ENCODE measurements at regions not wholly inside any gene's neighbourhood (a gene's known extent, or its start where the extent isn't known, plus 50 kb on each side); places are given as distances from the start of the nearest gene placed in this dataset.

DNA sequence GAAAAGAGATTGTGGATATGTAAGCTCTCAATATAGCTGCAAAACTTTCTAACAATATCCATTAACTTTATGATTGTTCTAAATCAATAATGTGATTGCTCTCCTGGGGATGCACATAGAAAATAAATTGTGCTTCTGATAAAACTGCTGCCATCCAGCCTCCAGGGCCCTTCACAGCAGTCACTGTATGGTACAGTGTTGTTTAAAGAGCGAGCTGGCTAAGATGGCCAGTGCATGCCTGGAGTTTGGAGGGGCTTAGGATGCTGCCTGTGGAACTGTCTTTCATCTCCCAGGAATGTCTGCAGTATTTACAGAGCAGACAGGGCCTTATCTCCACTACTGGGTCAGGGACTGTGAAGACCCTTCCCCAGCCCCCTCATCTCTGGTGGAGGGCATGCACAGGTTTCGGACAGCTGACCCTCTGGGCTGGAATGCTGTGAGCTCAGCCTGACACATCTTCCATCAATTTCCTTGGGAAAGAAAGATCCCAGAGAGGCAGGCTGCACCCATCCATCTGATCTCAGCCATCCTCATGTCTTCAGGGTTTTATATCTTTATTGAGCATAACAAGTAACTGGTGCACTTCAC lies 137.0 kb downstream of the PLPP3 start:
- DNase-seq (ENCODE audit: low read depth), result no peak
- H3K4me3 ChIP-seq (ENCODE audit: low read depth, low read length), result no peak overlapping the region
- TF ChIP-seq, protein P1, sequence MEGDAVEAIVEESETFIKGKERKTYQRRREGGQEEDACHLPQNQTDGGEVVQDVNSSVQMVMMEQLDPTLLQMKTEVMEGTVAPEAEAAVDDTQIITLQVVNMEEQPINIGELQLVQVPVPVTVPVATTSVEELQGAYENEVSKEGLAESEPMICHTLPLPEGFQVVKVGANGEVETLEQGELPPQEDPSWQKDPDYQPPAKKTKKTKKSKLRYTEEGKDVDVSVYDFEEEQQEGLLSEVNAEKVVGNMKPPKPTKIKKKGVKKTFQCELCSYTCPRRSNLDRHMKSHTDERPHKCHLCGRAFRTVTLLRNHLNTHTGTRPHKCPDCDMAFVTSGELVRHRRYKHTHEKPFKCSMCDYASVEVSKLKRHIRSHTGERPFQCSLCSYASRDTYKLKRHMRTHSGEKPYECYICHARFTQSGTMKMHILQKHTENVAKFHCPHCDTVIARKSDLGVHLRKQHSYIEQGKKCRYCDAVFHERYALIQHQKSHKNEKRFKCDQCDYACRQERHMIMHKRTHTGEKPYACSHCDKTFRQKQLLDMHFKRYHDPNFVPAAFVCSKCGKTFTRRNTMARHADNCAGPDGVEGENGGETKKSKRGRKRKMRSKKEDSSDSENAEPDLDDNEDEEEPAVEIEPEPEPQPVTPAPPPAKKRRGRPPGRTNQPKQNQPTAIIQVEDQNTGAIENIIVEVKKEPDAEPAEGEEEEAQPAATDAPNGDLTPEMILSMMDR (IDR thresholded peaks at IDR 0.05; ENCODE audit: insufficient read depth, low read length), result no peak

DNA sequence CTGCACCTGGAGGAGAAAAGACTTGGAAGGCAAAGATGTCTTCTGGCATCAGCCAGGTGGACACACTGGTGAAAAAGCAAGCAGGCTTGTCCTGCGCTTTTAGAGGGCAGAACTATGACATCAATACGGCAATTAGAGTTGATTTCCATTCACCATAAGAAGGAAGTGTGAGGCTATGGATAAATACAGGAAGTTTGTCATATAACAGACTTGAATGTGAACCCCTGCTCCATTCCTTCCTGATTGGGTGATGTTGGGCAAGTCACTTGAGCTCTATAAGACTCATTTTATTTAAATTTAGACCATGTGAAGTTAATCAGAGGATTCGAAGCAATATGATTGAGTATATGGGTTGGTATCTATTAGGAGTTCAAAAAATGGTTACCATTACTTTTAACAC lies 137.8 kb downstream of the PLPP3 start:
- H3K4me3 ChIP-seq (ENCODE audit: low read depth, low read length), result no peak overlapping the region
- DNase-seq (ENCODE audit: low read depth), result no peak
- TF ChIP-seq, protein P1 (IDR thresholded peaks at IDR 0.05; ENCODE audit: insufficient read depth, low read length), result no peak

DNA sequence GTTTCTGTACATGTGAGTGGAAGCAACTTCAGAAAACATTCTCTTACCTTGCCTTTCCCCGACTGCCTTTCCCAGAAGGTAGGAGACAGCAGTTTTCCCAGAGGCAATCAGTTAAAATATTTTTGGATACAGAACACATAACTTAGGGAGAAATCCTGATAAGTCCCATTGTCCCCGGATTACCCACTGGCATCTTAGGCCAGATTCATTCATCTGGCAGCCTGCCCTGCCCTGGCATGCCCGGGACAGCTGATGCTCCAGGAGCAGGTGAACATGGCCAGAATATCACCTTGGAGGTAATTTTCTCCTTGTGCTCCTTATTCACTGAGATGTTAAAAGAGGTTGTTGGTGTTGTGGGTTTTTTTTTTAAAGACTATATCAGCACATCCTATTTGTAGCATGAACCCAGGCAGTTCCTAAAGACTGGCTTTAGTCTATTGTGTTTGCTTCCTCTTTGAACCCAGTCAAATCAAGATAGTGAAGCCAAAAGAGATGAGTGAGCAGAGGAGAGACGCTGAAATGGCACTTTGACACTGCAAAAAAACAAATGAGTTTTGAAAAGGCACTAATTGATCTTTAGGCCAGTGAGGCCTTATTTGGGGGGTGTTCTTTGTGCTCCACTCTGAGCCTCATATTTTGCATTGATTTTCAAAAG lies 139.6 kb downstream of the PLPP3 start:
- H3K4me3 ChIP-seq (ENCODE audit: low read depth, low read length), result no peak overlapping the region
- no peak for DNase-seq (ENCODE audit: low read depth)
- TF ChIP-seq, protein P1 (IDR thresholded peaks at IDR 0.05; ENCODE audit: insufficient read depth, low read length), result no peak

DNA sequence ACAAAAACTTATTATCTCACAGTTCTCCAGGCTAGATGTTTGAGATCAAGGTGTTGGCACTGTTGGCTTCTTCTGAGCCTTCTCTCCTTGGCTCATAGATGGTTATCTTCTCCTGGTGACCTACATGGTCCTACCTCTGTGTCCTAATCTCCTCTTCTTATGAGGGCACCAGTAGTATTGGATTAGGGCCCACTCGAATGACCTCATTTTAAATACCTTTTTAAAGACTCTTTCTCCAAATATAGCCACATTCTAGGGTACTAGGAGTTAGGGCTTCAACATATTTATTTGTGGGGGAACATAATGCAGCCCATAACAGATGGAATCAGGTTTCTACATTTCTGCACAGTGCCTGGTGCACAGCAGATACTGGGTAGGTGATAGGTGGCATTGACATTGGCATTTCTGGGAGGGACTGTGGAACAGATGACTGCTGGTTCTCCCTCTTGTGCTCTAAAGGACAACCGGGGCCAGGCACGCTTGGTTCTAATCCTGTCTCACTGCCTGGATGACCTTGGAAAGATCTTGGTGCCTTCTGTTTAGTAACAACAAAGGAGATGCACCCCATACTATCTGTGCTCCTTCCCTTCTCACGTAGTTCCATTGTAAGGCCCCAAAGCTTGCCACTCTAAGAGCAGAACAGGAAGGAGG lies 140.3 kb downstream of the PLPP3 start:
- DNase-seq (ENCODE audit: low read depth), result no peak
- TF ChIP-seq, protein P1 (IDR thresholded peaks at IDR 0.05; ENCODE audit: insufficient read depth, low read length), result no peak
- H3K4me3 ChIP-seq (ENCODE audit: low read depth, low read length), result no peak overlapping the region

DNA sequence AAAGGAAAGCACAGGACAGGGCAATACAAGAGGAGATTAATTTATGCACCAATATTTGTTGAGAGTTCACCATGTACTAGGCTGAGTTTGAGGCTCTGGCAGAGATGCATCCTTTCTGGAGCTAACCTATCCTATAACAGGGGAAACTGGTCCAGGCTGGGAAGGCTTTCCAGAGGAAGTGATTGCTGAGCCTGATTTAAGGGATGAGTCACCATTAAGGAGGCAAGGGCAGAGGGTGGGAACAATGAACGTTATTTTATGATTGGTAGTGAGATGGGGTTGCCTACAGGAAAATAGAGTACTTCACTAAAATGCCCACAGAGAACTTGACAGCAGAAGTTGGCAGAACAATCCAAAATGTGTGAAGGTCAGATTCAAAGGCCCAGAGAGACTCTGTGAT lies 141.4 kb downstream of the PLPP3 start:
- peak; percentile 31 for DNase-seq (ENCODE audit: low read depth)
- TF ChIP-seq, protein P1 (IDR thresholded peaks at IDR 0.05; ENCODE audit: insufficient read depth, low read length), result no peak
- H3K4me3 ChIP-seq (ENCODE audit: low read depth, low read length), result no peak overlapping the region

DNA sequence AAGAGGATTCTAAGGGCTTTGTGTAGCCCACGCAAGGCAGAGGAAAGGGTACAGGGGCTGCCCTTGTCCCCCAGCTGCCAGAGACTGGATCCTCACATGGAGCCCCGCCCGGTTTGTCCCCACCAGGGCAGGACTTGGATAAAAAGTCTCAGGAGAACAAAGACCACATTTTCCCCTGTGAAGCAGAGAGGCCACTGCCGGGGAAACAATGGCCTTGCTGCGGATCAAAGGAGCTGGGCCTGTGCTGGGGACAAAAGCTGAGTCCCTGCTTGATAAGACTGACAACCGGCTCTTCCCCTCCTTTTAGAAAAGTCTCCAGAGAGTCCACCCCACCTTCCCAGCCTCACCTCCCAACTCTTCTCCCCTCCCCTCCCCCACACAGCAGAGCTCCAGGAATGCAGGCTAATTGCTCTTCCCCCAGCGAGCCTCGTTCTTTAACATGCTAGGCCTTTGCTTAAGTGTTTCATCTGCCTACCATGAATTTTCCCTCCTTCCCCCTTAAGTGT lies 142.4 kb downstream of the PLPP3 start:
- TF ChIP-seq, protein P1 (IDR thresholded peaks at IDR 0.05; ENCODE audit: insufficient read depth, low read length), result no peak

More for the DNA sequence above, 142.4 kb downstream of the PLPP3 start:
- no peak overlapping the region for H3K4me3 ChIP-seq (ENCODE audit: low read depth, low read length)
- no peak for DNase-seq (ENCODE audit: low read depth)
